ENCODE measurements at regions not wholly inside any gene's neighbourhood (a gene's known extent, or its start where the extent isn't known, plus 50 kb on each side); places are given as distances from the start of the nearest gene placed in this dataset.

DNA sequence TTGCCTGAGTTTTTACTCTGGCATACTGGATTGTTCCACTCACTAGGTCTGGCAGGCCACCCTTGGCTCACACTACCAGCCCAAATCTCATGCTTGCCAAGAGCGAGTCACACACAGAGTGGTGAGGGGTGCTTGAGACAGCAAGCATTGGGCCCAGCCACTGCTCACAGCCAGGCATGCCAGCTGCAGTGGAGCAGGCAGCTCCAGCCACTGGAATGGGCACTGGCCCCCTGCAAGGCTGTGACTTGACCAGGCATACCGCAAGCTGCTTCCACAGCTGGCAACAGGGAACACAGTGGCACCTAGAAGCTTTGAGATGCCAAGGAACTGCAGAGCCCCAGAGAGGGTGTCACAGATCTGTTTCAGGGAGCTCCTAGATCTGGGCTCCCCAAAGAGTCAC, 488.5 kb downstream of the LRFN5 start:
- TF ChIP-seq CTCF (IDR thresholded peaks at IDR 0.05) (no peak), EZH2 (IDR thresholded peaks at IDR 0.05; ENCODE audit: borderline replicate concordance, insufficient read depth, low read depth, low read length, poor library complexity, severe bottlenecking) (no peak)

Data from B cell (primary cell).